Brain microvascular endothelial cell (primary cell): ENCODE measurements at regions not wholly inside any gene's neighbourhood (a gene's known extent, or its start where the extent isn't known, plus 50 kb on each side); places are given as distances from the start of the nearest gene placed in this dataset.

Experiments
- DNase-seq: peaks from one replicate; pipeline ENCODE4 v3.0.0-alpha.2; 2020
- H3K27ac ChIP-seq: fragments of 250-450 bp; sonication (Bioruptor Pico); 2 replicates; pipeline ENCODE4 v1.5.1; 2020; ENCODE audit warnings: mild to moderate bottlenecking, moderate library complexity
- H3K27me3 ChIP-seq: fragments of 250-450 bp; sonication (Bioruptor Pico); replicated peaks from 2 replicates; pipeline ENCODE4 v1.5.1; 2020; ENCODE audit warnings: mild to moderate bottlenecking
- H3K36me3 ChIP-seq: fragments of 250-450 bp; sonication (Bioruptor Pico); replicated peaks from 2 replicates; pipeline ENCODE4 v1.5.1; 2020; ENCODE audit warnings: mild to moderate bottlenecking
- H3K4me3 ChIP-seq: 2 replicates; pipeline ENCODE4 v1.5.1; 2011; ENCODE audit warnings: low read depth, mild to moderate bottlenecking, control low read depth, low read length, moderate library complexity
- CTCF ChIP-seq: IDR thresholded peaks from 2 replicates; pipeline ENCODE4 v1.5.1; 2011; ENCODE audit warnings: low read depth, mild to moderate bottlenecking, moderate library complexity, low read length, control low read depth, inconsistent platforms; ENCODE audit errors: missing control alignments
- in situ Hi-C: cut with HindIII; loops from 2 replicates; pipeline ENCODE4 v1.10.0; 2017; ENCODE audit warnings: low sequenced_read_pairs, low pct_ligation_motif_present

GRCh38 chr1:229204921-229205777 is 65.8 kb upstream of the RAB4A start:
- H3K4me3 ChIP-seq, result no peak overlapping the region
- DNase-seq, result no peak
- no peak for TF ChIP-seq CTCF
- H3K27ac ChIP-seq, result no peak overlapping the region
- peaks cover 7% of the 10 kb centered on the region for H3K27me3 ChIP-seq
- H3K36me3 ChIP-seq, result no peaks in the 10 kb centered on the region
- in situ Hi-C loops, result no loop called here

DNA sequence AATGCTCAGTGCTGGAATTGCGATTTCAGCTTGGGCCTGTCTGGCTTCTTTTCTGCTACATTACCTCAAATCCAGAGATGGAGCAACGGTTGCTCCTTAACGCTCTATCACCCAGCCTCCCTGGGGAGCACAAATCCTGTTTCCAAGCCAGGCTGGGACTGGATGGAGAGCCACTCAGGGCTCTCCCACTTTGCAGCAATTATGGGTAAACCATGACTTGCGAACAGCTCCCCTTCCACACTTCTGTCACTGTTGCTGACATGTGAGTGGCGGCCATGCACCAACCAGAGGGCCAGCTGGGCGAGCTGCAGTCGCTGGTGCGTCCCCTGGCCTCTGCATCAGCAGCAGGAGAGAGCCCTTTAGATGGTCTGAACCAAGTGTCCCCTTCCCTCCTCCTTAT is 65.1 kb upstream of the RAB4A start:
- in situ Hi-C loops, result no loop called here
- TF ChIP-seq CTCF, result no peak
- Histone ChIP-seq H3K27me3 (peaks cover 7% of the 10 kb centered on the region), H3K4me3 (no peak overlapping the region), H3K27ac (no peak overlapping the region), H3K36me3 (no peaks in the 10 kb centered on the region)
- no peak for DNase-seq

GRCh38 chr1:229207916-229208315 is 63.0 kb upstream of the RAB4A start:
- no peak for DNase-seq
- in situ Hi-C loops, result no loop called here
- H3K27ac ChIP-seq, result no peak overlapping the region
- H3K27me3 ChIP-seq, result peaks cover 7% of the 10 kb centered on the region
- no peak for TF ChIP-seq CTCF
- H3K36me3 ChIP-seq, result no peaks in the 10 kb centered on the region
- no peak overlapping the region for H3K4me3 ChIP-seq

DNA sequence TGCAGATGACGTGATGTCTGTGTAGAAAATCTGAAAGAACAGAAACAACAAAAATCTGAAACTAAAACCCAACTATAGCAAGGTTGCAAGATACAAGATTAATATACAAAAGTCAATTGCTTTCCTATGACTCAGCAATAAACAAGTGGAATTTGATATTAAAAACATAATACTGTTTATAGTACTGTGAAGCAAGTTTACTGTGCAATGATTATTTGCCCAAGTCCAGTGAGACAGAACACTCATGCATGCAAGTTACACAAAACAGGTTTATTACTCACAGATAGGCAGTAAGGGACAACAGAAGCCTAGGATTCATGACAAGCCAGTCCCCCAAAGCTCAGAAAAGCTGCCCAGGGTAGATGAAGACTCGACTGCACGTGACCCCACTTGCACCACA is 62.4 kb upstream of the RAB4A start:
- no peak for DNase-seq
- in situ Hi-C loops, result no loop called here

GRCh38 chr1:229209386-229209785 is 61.5 kb upstream of the RAB4A start:
- DNase-seq, result peak; percentile 62
- no peak overlapping the region for H3K4me3 ChIP-seq

More for the DNA sequence above, 62.4 kb upstream of the RAB4A start:
- Histone ChIP-seq H3K36me3 (no peaks in the 10 kb centered on the region), H3K27ac (no peak overlapping the region), H3K4me3 (no peak overlapping the region), H3K27me3 (peaks cover 5% of the 10 kb centered on the region)
- no peak for TF ChIP-seq CTCF

More at GRCh38 chr1:229209386-229209785, 61.5 kb upstream of the RAB4A start:
- peaks cover 3% of the 10 kb centered on the region for H3K27me3 ChIP-seq
- peak overlapping the region; percentile 91 for H3K27ac ChIP-seq
- H3K36me3 ChIP-seq, result no peaks in the 10 kb centered on the region
- in situ Hi-C loops, result no loop called here
- TF ChIP-seq CTCF, result no peak
